Liver (tissue), 8 donors: ENCODE measurements at regions not wholly inside any gene's neighbourhood (a gene's known extent, or its start where the extent isn't known, plus 50 kb on each side); places are given as distances from the start of the nearest gene placed in this dataset.

Experiments
- DNase-seq: peaks from one replicate; pipeline ENCODE4 v3.0.0-alpha.2; 2017; ENCODE audit warnings: low spot score
- H3K27ac ChIP-seq, 2 donors: one replicate each; pipeline ENCODE4 v1.7.0; 2013; ENCODE audit warnings: inconsistent platforms in 2 of 2, low read length in 2 of 2, control low read depth in 1 of 2, low read depth in 1 of 2, mild to moderate bottlenecking in 1 of 2
- H3K27me3 ChIP-seq, 4 donors: one replicate each; pipeline versions ENCODE4 v1.6.1 to v1.7.0; 2013; ENCODE audit warnings: low read length in 3 of 4, inconsistent platforms in 1 of 4, mild to moderate bottlenecking in 1 of 4, moderate library complexity in 1 of 4; ENCODE audit not compliant: control insufficient read depth in 4 of 4, insufficient read depth in 4 of 4
- H3K36me3 ChIP-seq, 4 donors: one replicate each; pipeline versions ENCODE4 v1.6.1 to v1.7.0; 2013; ENCODE audit warnings: low read length in 3 of 4, mild to moderate bottlenecking in 3 of 4, low read depth in 1 of 4, moderate library complexity in 1 of 4; ENCODE audit not compliant: control insufficient read depth in 4 of 4, insufficient read depth in 3 of 4
- H3K4me1 ChIP-seq, 4 donors: one replicate each; pipeline versions ENCODE4 v1.6.1 to v1.7.0; 2013; ENCODE audit warnings: low read length in 3 of 4, mild to moderate bottlenecking in 3 of 4, moderate library complexity in 1 of 4; ENCODE audit not compliant: control insufficient read depth in 4 of 4, insufficient read depth in 4 of 4
- H3K4me3 ChIP-seq, 3 donors: one replicate each; pipeline versions ENCODE4 v1.6.1 to v1.7.0; 2013; ENCODE audit warnings: low read length in 3 of 3, control low read depth in 1 of 3, low read depth in 1 of 3, mild to moderate bottlenecking in 1 of 3
- H3K9ac ChIP-seq, 2 donors: one replicate each; pipeline ENCODE4 v1.7.0; 2013; ENCODE audit warnings: low read length in 2 of 2, mild to moderate bottlenecking in 2 of 2, moderate library complexity in 2 of 2, control low read depth in 1 of 2, low read depth in 1 of 2
- H3K9me3 ChIP-seq, 4 donors: one replicate each; pipeline versions ENCODE4 v1.6.1 to v1.7.0; 2013; ENCODE audit warnings: low read length in 3 of 4; ENCODE audit not compliant: control insufficient read depth in 4 of 4
- ATF3 ChIP-seq: IDR thresholded peaks from 2 replicates; pipeline ENCODE4 v1.6.1; 2016; ENCODE audit warnings: antibody characterized with exemption
- CTCF ChIP-seq: fragments of 150-350 bp; IDR thresholded peaks from 2 replicates; pipeline ENCODE4 v1.5.1; 2017; ENCODE audit warnings: improper control_type of control experiment, low read depth, low read length; ENCODE audit not compliant: missing input control
- EGR1 ChIP-seq, 2 donors: IDR thresholded peaks; 2 replicates each; pipeline ENCODE4 v1.6.1; 2016 to 2018; ENCODE audit warnings: antibody characterized with exemption in 2 of 2, low read depth in 2 of 2
- FOXA1 ChIP-seq: IDR thresholded peaks from 2 replicates; pipeline ENCODE4 v1.6.1; 2016; ENCODE audit warnings: antibody characterized with exemption
- FOXA2 ChIP-seq: IDR thresholded peaks from 2 replicates; pipeline ENCODE4 v1.6.1; 2016; ENCODE audit warnings: antibody characterized with exemption
- GABPA ChIP-seq, 2 donors: IDR thresholded peaks in 1 of 2; conservative IDR thresholded peaks in 1 of 2; 2 replicates each; pipeline ENCODE4 v1.6.1; 2016; ENCODE audit warnings: antibody characterized with exemption in 2 of 2, mild to moderate bottlenecking in 1 of 2, moderate library complexity in 1 of 2
- HNF4A ChIP-seq, 2 donors: conservative IDR thresholded peaks; 2 replicates each; pipeline ENCODE4 v1.6.1; 2016; ENCODE audit warnings: antibody characterized with exemption in 2 of 2, mild to moderate bottlenecking in 2 of 2
- HNF4G ChIP-seq: IDR thresholded peaks from 2 replicates; pipeline ENCODE4 v1.6.1; 2016; ENCODE audit warnings: antibody characterized with exemption
- JUND ChIP-seq, 2 donors: IDR thresholded peaks; 2 replicates each; pipeline ENCODE4 v1.6.1; 2016; ENCODE audit warnings: antibody characterized with exemption in 2 of 2
- MAX ChIP-seq: IDR thresholded peaks from 2 replicates; pipeline ENCODE4 v1.6.1; 2016; ENCODE audit warnings: antibody characterized with exemption
- NR2F2 ChIP-seq: IDR thresholded peaks from 2 replicates; pipeline ENCODE4 v1.6.1; 2016; ENCODE audit warnings: antibody characterized with exemption
- RAD21 ChIP-seq, 2 donors: IDR thresholded peaks; 2 replicates each; pipeline ENCODE4 v1.6.1; 2016; ENCODE audit warnings: antibody characterized with exemption in 2 of 2, mild to moderate bottlenecking in 2 of 2
- REST ChIP-seq: IDR thresholded peaks from 2 replicates; pipeline ENCODE4 v1.6.1; 2016; ENCODE audit warnings: antibody characterized with exemption, mild to moderate bottlenecking
- RXRA ChIP-seq, 2 donors: IDR thresholded peaks; 2 replicates each; pipeline ENCODE4 v1.6.1; 2017 to 2018; ENCODE audit warnings: antibody characterized with exemption in 2 of 2, mild to moderate bottlenecking in 1 of 2
- SP1 ChIP-seq: IDR thresholded peaks from 2 replicates; pipeline ENCODE4 v1.6.1; 2018; ENCODE audit warnings: antibody characterized with exemption, mild to moderate bottlenecking
- TAF1 ChIP-seq: conservative IDR thresholded peaks from 2 replicates; pipeline ENCODE4 v1.6.1; 2016; ENCODE audit warnings: antibody characterized with exemption, mild to moderate bottlenecking
- YY1 ChIP-seq: IDR thresholded peaks from 2 replicates; pipeline ENCODE4 v1.6.1; 2016; ENCODE audit warnings: antibody characterized with exemption, mild to moderate bottlenecking
- ZBTB33 ChIP-seq: IDR thresholded peaks from 2 replicates; pipeline ENCODE4 v1.6.1; 2016; ENCODE audit warnings: antibody characterized with exemption
- WGBS: extraction: QIAGEN DNeasy Blood & Tissue Kit; methylation state at CpG from one replicate; pipeline ENCODE4 v1.1.7; 2013; 5-methylcytosine and 5-hydroxymethylcytosine counted together
- donor health status: healthy.
- donor health status: healthy.
- donor health status: healthy.
- donor health status: healthy.
- donor health status: healthy.

- no peaks in the 10 kb centered on the region for H3K36me3 ChIP-seq
- no peak for TF ChIP-seq JUND (IDR thresholded peaks at IDR 0.05)
- TF ChIP-seq ZBTB33 = no peak
- no peak for TF ChIP-seq EGR1 (IDR thresholded peaks at IDR 0.05; ENCODE audit: low read depth in 2 of 2)
- no peak for TF ChIP-seq MAX
- TF ChIP-seq SP1 = no peak
- TF ChIP-seq REST = no peak
- no peak for TF ChIP-seq TAF1
- no peak overlapping the region for H3K4me3 ChIP-seq
- no peaks in the 10 kb centered on the region for H3K9me3 ChIP-seq
- no peak overlapping the region for H3K9ac ChIP-seq
- H3K27ac ChIP-seq = no peak overlapping the region
- WGBS = 81% methylated on average over 2 of the region's 2 CpGs
- H3K4me1 ChIP-seq = peaks cover 0 to 16% (median 1%) of the 10 kb centered on the region in 4 donors
- H3K27me3 ChIP-seq = no peaks in the 10 kb centered on the region
- DNase-seq = no peak
Observed at GRCh38 chr2:181743723-181744031, 63.4 kb upstream of the NEUROD1 start.

GRCh38 chr2:181745796-181746540 lies 65.7 kb upstream of the NEUROD1 start:
- Histone ChIP-seq H3K4me1 (peaks cover 0 to 16% (median 1%) of the 10 kb centered on the region in 4 donors), H3K4me3 (no peak overlapping the region), H3K27ac (no peak overlapping the region), H3K9me3 (no peaks in the 10 kb centered on the region), H3K9ac (no peak overlapping the region), H3K27me3 (no peaks in the 10 kb centered on the region), H3K36me3 (no peaks in the 10 kb centered on the region)
- DNase-seq = no peak
- no peak for TF ChIP-seq GABPA (IDR thresholded peaks at IDR 0.05 in 1 of 2, conservative IDR thresholded peaks at IDR 0.05 in 1 of 2)
- no peak for TF ChIP-seq MAX
- no peak for TF ChIP-seq RAD21 (IDR thresholded peaks at IDR 0.05)
- TF ChIP-seq RXRA (IDR thresholded peaks at IDR 0.05) = no peak
- no peak for TF ChIP-seq FOXA1
- TF ChIP-seq YY1 = no peak
- no peak for TF ChIP-seq FOXA2
- TF ChIP-seq ZBTB33 = no peak
- no peak for TF ChIP-seq TAF1
- no peak for TF ChIP-seq SP1
- TF ChIP-seq JUND (IDR thresholded peaks at IDR 0.05) = no peak
- TF ChIP-seq NR2F2 = no peak
- no peak for TF ChIP-seq ATF3
- TF ChIP-seq HNF4G = no peak
- TF ChIP-seq HNF4A (conservative IDR thresholded peaks at IDR 0.05) = no peak
- TF ChIP-seq EGR1 (IDR thresholded peaks at IDR 0.05; ENCODE audit: low read depth in 2 of 2) = no peak
- no peak for TF ChIP-seq REST
- no peak for TF ChIP-seq CTCF
- 94% methylated on average over 3 of the region's 3 CpGs for WGBS
